Fibroblast of pulmonary artery (primary cell): ENCODE measurements at regions not wholly inside any gene's neighbourhood (a gene's known extent, or its start where the extent isn't known, plus 50 kb on each side); places are given as distances from the start of the nearest gene placed in this dataset.

Experiments
- DNase-seq: peaks from one replicate; pipeline ENCODE4 v3.0.0-alpha.2; 2010; ENCODE audit warnings: low read depth
- H3K4me3 ChIP-seq: replicated peaks from 2 replicates; pipeline ENCODE4 v1.5.1; 2011; ENCODE audit warnings: low read depth, mild to moderate bottlenecking, control low read depth, low read length, moderate library complexity
- TF ChIP-seq, protein P1 (sequence below): IDR thresholded peaks from 2 replicates; pipeline ENCODE4 v1.5.1; 2011; ENCODE audit warnings: mild to moderate bottlenecking, control low read depth, low read length, inconsistent platforms; ENCODE audit errors: missing control alignments

GRCh38 chr13:74256969-74257368, 122.8 kb upstream of the KLF12 start:
- TF ChIP-seq, protein P1, sequence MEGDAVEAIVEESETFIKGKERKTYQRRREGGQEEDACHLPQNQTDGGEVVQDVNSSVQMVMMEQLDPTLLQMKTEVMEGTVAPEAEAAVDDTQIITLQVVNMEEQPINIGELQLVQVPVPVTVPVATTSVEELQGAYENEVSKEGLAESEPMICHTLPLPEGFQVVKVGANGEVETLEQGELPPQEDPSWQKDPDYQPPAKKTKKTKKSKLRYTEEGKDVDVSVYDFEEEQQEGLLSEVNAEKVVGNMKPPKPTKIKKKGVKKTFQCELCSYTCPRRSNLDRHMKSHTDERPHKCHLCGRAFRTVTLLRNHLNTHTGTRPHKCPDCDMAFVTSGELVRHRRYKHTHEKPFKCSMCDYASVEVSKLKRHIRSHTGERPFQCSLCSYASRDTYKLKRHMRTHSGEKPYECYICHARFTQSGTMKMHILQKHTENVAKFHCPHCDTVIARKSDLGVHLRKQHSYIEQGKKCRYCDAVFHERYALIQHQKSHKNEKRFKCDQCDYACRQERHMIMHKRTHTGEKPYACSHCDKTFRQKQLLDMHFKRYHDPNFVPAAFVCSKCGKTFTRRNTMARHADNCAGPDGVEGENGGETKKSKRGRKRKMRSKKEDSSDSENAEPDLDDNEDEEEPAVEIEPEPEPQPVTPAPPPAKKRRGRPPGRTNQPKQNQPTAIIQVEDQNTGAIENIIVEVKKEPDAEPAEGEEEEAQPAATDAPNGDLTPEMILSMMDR, result no peak
- DNase-seq, result no peak
- no peak overlapping the region for H3K4me3 ChIP-seq

DNA sequence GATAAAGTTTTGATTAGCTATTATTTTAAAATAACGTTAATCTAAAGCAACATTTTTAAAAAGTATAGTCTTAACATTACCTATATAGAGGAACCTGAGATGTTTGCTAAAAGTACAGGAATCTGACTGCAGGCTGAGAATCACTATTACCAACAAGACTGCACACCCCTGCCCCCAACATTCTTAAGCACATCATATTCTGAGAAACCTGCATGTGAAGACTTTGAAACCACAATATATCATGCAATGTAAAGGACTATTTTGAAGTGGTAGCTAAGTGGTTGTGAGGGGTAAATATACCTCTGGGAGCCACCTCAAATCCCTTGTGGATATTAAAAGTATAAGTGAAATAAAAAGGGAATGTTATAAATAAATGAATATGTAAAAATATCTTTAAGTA, 119.0 kb upstream of the KLF12 start:
- no peak for DNase-seq
- TF ChIP-seq, protein P1, result no peak
- no peak overlapping the region for H3K4me3 ChIP-seq

- no peak for DNase-seq
- TF ChIP-seq, protein P1, result no peak
- H3K4me3 ChIP-seq, result no peak overlapping the region
These were observed 117.7 kb upstream of the KLF12 start for GRCh38 chr13:74251778-74252519.

- DNase-seq, result peak; percentile 22
These were observed 116.6 kb upstream of the KLF12 start for GRCh38 chr13:74250738-74251190.

DNA sequence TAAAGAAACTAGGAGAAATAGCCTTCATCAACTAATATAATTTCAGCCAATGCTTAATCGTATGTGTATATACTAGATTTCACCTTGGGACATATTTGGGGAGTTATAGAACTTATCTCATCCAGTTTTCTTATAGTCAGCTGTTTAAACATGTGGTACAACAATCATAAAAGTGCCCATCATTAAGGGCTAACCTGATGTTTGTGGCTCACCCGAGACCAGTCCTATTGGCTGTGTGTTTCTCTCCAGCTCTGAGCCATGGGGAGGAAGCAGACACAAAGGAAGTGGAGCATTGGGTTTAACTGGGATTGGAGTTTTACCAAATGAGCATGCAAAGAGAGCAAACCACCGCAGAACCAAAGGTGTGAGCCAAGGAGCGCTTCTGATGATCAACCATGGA, 114.3 kb upstream of the KLF12 start:
- no peak for DNase-seq
- TF ChIP-seq, protein P1, result no peak
- H3K4me3 ChIP-seq, result no peak overlapping the region

More at GRCh38 chr13:74250738-74251190, 116.6 kb upstream of the KLF12 start:
- H3K4me3 ChIP-seq, result no peak overlapping the region
- TF ChIP-seq, protein P1, result no peak

DNA sequence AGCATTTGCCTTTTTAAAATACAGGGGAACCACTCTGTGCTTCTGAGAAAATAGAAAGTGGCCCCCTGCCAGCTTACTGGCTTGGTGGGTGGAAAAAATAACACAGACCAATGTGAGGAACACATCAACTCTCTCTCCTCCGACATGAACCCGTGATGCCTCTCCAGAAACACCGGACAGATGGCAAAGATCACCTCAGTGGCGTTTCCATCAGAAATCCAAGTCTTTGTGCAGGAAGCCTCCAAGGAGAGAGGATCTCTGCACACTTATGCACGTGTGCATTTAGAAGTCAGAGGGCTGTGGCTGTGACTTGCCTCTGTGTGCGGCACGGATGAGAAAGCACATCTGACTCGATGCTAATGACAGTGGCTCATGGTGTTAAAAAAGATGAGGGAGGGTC, 112.3 kb upstream of the KLF12 start:
- H3K4me3 ChIP-seq, result no peak overlapping the region
- peak; percentile 43 for DNase-seq
- TF ChIP-seq, protein P1, result no peak
